ENCODE measurements at regions not wholly inside any gene's neighbourhood (a gene's known extent, or its start where the extent isn't known, plus 50 kb on each side); places are given as distances from the start of the nearest gene placed in this dataset.

GRCh38 chr5:145637396-145637795, 197.7 kb downstream of the PRELID2 start:
- no peaks in the 10 kb centered on the region for H4K20me1 ChIP-seq (ENCODE audit: insufficient read depth)
- H2AFZ ChIP-seq: no peak overlapping the region
- no peaks in the 10 kb centered on the region for H3K36me3 ChIP-seq (ENCODE audit: low read depth)
- ChIA-PET POLR2A (ENCODE audit: unreplicated experiment) (no interaction called here), CTCF (no interaction called here)
- DNase-seq: no peak
- no peak overlapping the region for H3K27ac ChIP-seq
- H3K4me3 ChIP-seq: no peak overlapping the region
- H3K4me2 ChIP-seq: no peak overlapping the region
- H3K4me1 ChIP-seq (replicated peaks; ENCODE audit: insufficient read depth): no peaks in the 10 kb centered on the region
- H3F3A ChIP-seq (ENCODE audit: insufficient read depth, low read depth): no peaks in the 10 kb centered on the region
- no TSS peak for BruUV-seq (replicated peaks)
- intact Hi-C loops (cut with micrococcal nuclease; ENCODE audit: unreplicated experiment): no loop called here
- no peaks in the 10 kb centered on the region for H3K27me3 ChIP-seq (ENCODE audit: insufficient read depth, low read depth)
- no peaks in the 10 kb centered on the region for H3K79me2 ChIP-seq (ENCODE audit: low read depth)
- no peaks in the 10 kb centered on the region for H3K9me2 ChIP-seq (ENCODE audit: insufficient read depth)
- no peaks in the 10 kb centered on the region for H3K9me3 ChIP-seq (ENCODE audit: insufficient read depth, low read depth)
- no peak for TF ChIP-seq EZH2 (IDR thresholded peaks at IDR 0.05; ENCODE audit: low read depth)
- TF ChIP-seq CTCF (conservative IDR thresholded peaks at IDR 0.05): no peak

- DNase-seq: no peak
- ChIA-PET CTCF (no interaction called here), POLR2A (ENCODE audit: unreplicated experiment) (interaction anchor here (0.6 kb wide), 1 partner anchor 110 kb away, joined by 3 read pairs; no protein-coding TSS in a partner anchor)
- Histone ChIP-seq H3K9me3 (ENCODE audit: insufficient read depth, low read depth) (no peaks in the 10 kb centered on the region), H3K79me2 (ENCODE audit: low read depth) (no peaks in the 10 kb centered on the region), H3K9me2 (ENCODE audit: insufficient read depth) (no peaks in the 10 kb centered on the region), H4K20me1 (ENCODE audit: insufficient read depth) (no peaks in the 10 kb centered on the region), H3K4me3 (no peak overlapping the region), H3K4me2 (no peak overlapping the region), H2AFZ (no peak overlapping the region), H3F3A (ENCODE audit: insufficient read depth, low read depth) (no peaks in the 10 kb centered on the region), H3K27ac (no peak overlapping the region), H3K4me1 (replicated peaks; ENCODE audit: insufficient read depth) (no peaks in the 10 kb centered on the region), H3K36me3 (ENCODE audit: low read depth) (no peaks in the 10 kb centered on the region), H3K27me3 (ENCODE audit: insufficient read depth, low read depth) (no peaks in the 10 kb centered on the region)
- no TSS peak for BruUV-seq (replicated peaks)
- no peak for TF ChIP-seq CTCF (conservative IDR thresholded peaks at IDR 0.05)
- TF ChIP-seq EZH2 (IDR thresholded peaks at IDR 0.05; ENCODE audit: low read depth): no peak
- intact Hi-C loops (cut with micrococcal nuclease; ENCODE audit: unreplicated experiment): no loop called here
Measured at GRCh38 chr5:145636371-145636770, 198.8 kb downstream of the PRELID2 start.

- ChIA-PET POLR2A (ENCODE audit: unreplicated experiment) (no interaction called here), CTCF (no interaction called here)
- H3K4me1 ChIP-seq (replicated peaks; ENCODE audit: insufficient read depth): no peaks in the 10 kb centered on the region
- H3K79me2 ChIP-seq (ENCODE audit: low read depth): no peaks in the 10 kb centered on the region
- no peak overlapping the region for H3K27ac ChIP-seq
- no peaks in the 10 kb centered on the region for H3K36me3 ChIP-seq (ENCODE audit: low read depth)
- no peaks in the 10 kb centered on the region for H3K9me3 ChIP-seq (ENCODE audit: insufficient read depth, low read depth)
- TF ChIP-seq CTCF (conservative IDR thresholded peaks at IDR 0.05) (no peak), EZH2 (IDR thresholded peaks at IDR 0.05; ENCODE audit: low read depth) (no peak)
- no peaks in the 10 kb centered on the region for H4K20me1 ChIP-seq (ENCODE audit: insufficient read depth)
- BruUV-seq (replicated peaks): no TSS peak
- H3K4me2 ChIP-seq: no peak overlapping the region
- H3F3A ChIP-seq (ENCODE audit: insufficient read depth, low read depth): no peaks in the 10 kb centered on the region
- no peak overlapping the region for H2AFZ ChIP-seq
- no peaks in the 10 kb centered on the region for H3K9me2 ChIP-seq (ENCODE audit: insufficient read depth)
- intact Hi-C loops (cut with micrococcal nuclease; ENCODE audit: unreplicated experiment): no loop called here
- H3K4me3 ChIP-seq: no peak overlapping the region
- no peak for DNase-seq
- no peaks in the 10 kb centered on the region for H3K27me3 ChIP-seq (ENCODE audit: insufficient read depth, low read depth)
Measured at GRCh38 chr5:145633474-145633873, 201.7 kb downstream of the PRELID2 start.
